Stimulated activated memory B cell treated with anti-CD40 and anti-IgM and Interleukin-4, amounts not matched to agents 10 μg/mL and 1 μg/mL and 100 μg/mL, for 72 hours (primary cell): ENCODE measurements at regions not wholly inside any gene's neighbourhood (a gene's known extent, or its start where the extent isn't known, plus 50 kb on each side); places are given as distances from the start of the nearest gene placed in this dataset.
A peak's percentile ranks its signal among the peaks of the same experiment; 100 is the strongest.

Experiments
- ATAC-seq: fragments of 150-1000 bp; cut with Tn5 transposase; 2 replicates; pipeline ENCODE4 v1.10.0; 2021
- H3K27ac Mint-ChIP-seq: one replicate; pipeline ENCODE4 v1.8.0; 2022; ENCODE audit warnings: mild to moderate bottlenecking, mixed read lengths
- H3K27me3 Mint-ChIP-seq: one replicate; pipeline ENCODE4 v1.8.0; 2022; ENCODE audit warnings: mixed read lengths
- H3K36me3 Mint-ChIP-seq: one replicate; pipeline ENCODE4 v1.8.0; 2022; ENCODE audit warnings: mixed read lengths
- H3K4me1 Mint-ChIP-seq: one replicate; pipeline ENCODE4 v1.8.0; 2022; ENCODE audit warnings: mixed read lengths
- H3K4me3 Mint-ChIP-seq: one replicate; pipeline ENCODE4 v1.8.0; 2022; ENCODE audit warnings: mild to moderate bottlenecking, moderate library complexity, mixed read lengths
- H3K9me3 Mint-ChIP-seq: one replicate; pipeline ENCODE4 v1.8.0; 2022; ENCODE audit warnings: mixed read lengths

- Mint-ChIP-seq H3K9me3 (peaks cover 12% of the 10 kb centered on the region), H3K4me1 (peaks cover 66% of the 10 kb centered on the region), H3K27me3 (no peaks in the 10 kb centered on the region), H3K36me3 (peaks cover 15% of the 10 kb centered on the region), H3K4me3 (peak overlapping the region; percentile 88), H3K27ac (peak overlapping the region; percentile 100)
- ATAC-seq = no peak
Measured at GRCh38 chr1:38476850-38477178, 382.8 kb downstream of the RRAGC start.

- Mint-ChIP-seq H3K27ac (peak overlapping the region; percentile 100), H3K4me1 (peaks cover 66% of the 10 kb centered on the region), H3K4me3 (peak overlapping the region; percentile 88), H3K9me3 (peaks cover 12% of the 10 kb centered on the region), H3K27me3 (no peaks in the 10 kb centered on the region), H3K36me3 (peaks cover 15% of the 10 kb centered on the region)
- ATAC-seq = no peak
Measured at GRCh38 chr1:38476111-38476849, 383.3 kb downstream of the RRAGC start.

GRCh38 chr1:38475624-38476005, 384.0 kb downstream of the RRAGC start:
- Mint-ChIP-seq H3K27ac (peak overlapping the region; percentile 100), H3K27me3 (no peaks in the 10 kb centered on the region), H3K4me1 (peaks cover 67% of the 10 kb centered on the region), H3K36me3 (peaks cover 15% of the 10 kb centered on the region), H3K9me3 (peaks cover 12% of the 10 kb centered on the region), H3K4me3 (peak overlapping the region; percentile 88)
- no peak for ATAC-seq

- Mint-ChIP-seq H3K36me3 (peaks cover 15% of the 10 kb centered on the region), H3K9me3 (peaks cover 12% of the 10 kb centered on the region), H3K4me1 (peaks cover 67% of the 10 kb centered on the region), H3K27me3 (no peaks in the 10 kb centered on the region), H3K27ac (peak overlapping the region; percentile 100), H3K4me3 (peak overlapping the region; percentile 88)
- peak; percentile 96 for ATAC-seq
Measured at GRCh38 chr1:38474738-38475623, 384.6 kb downstream of the RRAGC start.

DNA sequence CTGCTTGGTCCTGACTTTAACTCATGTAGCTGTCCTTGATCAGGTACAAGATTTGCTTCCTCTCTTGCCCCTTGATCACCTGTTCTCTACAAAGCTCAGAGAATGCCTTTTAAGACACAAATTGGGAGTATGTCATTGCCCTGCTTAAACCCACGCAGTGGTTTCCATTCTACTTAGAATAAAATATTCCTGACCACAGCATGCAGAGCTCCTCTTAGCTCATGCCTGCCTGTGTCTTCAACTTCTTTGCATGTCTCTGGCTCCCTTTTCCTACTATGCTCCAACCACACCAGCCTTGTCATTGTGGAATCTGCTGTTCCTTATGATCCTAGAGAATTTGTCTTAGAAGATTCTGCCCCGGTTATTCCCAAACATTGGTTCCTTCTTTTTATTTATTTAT, 393.1 kb downstream of the RRAGC start:
- Mint-ChIP-seq H3K4me1 (peaks cover 15% of the 10 kb centered on the region), H3K27me3 (no peaks in the 10 kb centered on the region), H3K4me3 (no peak overlapping the region), H3K27ac (no peak overlapping the region), H3K36me3 (no peaks in the 10 kb centered on the region), H3K9me3 (no peaks in the 10 kb centered on the region)
- no peak for ATAC-seq

DNA sequence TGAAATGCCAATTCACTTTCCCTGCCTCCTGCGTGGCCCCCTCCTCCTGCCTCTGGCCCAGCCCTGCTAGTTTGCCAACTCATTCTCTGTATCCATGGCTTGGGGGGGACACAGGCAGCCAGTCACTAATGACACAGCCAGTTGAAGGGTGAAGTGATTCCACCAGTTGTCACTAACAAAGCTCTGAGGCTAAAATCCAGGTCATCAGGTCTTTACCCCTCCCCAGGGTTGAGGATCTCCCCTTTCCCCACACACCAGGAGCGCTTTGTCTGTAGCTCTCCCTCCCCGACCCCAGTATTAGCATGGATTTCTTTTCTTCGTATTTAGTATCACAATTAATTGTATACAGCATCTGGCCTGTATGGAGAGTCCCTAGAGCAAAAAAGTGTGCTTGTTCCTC, 394.1 kb downstream of the RRAGC start:
- no peak overlapping the region for H3K4me3 Mint-ChIP-seq
- no peaks in the 10 kb centered on the region for H3K9me3 Mint-ChIP-seq
- H3K27ac Mint-ChIP-seq = no peak overlapping the region
- peaks cover 11% of the 10 kb centered on the region for H3K4me1 Mint-ChIP-seq
- H3K36me3 Mint-ChIP-seq = no peaks in the 10 kb centered on the region
- H3K27me3 Mint-ChIP-seq = no peaks in the 10 kb centered on the region
- ATAC-seq = no peak

- H3K9me3 Mint-ChIP-seq = no peaks in the 10 kb centered on the region
- H3K4me1 Mint-ChIP-seq = peaks cover 11% of the 10 kb centered on the region
- ATAC-seq = no peak
- H3K4me3 Mint-ChIP-seq = no peak overlapping the region
- no peaks in the 10 kb centered on the region for H3K27me3 Mint-ChIP-seq
- H3K27ac Mint-ChIP-seq = no peak overlapping the region
- no peaks in the 10 kb centered on the region for H3K36me3 Mint-ChIP-seq
Measured at GRCh38 chr1:38464071-38464661, 395.4 kb downstream of the RRAGC start.

DNA sequence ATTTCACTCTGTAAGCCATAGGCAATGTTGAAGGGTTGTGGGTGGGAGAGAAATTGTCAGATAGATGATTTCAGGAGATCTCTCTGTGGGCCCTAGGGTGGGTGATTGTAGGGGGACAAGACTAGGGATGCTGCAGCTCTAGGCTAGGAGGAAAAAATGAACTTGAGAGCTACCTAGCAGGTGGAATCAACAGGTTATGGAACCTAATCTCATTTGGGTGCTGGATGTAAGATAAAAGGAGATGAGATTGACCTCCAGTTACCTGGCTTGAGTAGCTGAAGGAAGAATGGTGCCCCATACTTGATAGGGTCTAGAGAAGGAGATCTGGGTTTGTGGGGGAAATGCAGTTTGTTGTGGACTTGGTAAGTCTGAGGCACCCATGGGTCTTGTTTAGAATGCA, 396.5 kb downstream of the RRAGC start:
- Mint-ChIP-seq H3K27ac (no peak overlapping the region), H3K4me3 (no peak overlapping the region), H3K36me3 (no peaks in the 10 kb centered on the region), H3K4me1 (peaks cover 11% of the 10 kb centered on the region), H3K27me3 (no peaks in the 10 kb centered on the region), H3K9me3 (no peaks in the 10 kb centered on the region)
- ATAC-seq = no peak

DNA sequence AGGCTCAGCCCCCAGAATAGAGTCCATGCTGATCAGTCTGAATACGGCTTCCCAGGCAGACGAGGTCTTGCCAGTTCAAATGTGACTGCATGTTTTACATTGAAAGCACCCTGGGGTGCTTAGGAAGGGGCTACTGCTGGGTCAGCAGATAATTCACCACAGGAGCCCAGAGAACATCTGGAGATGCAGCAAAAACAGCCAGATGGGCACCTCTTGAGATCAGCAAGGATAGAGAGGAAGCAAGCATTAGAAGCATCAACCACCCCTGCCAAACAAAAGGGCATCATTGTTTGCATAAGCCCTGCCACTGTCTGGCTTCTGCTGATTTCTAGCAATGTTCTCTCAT, 403.1 kb downstream of the RRAGC start:
- no peak for ATAC-seq
- Mint-ChIP-seq H3K27me3 (no peaks in the 10 kb centered on the region), H3K27ac (no peak overlapping the region), H3K4me1 (peaks cover 21% of the 10 kb centered on the region), H3K9me3 (peaks cover 4% of the 10 kb centered on the region), H3K4me3 (no peak overlapping the region), H3K36me3 (no peaks in the 10 kb centered on the region)

GRCh38 chr1:38455829-38456530, 403.6 kb downstream of the RRAGC start:
- no peak overlapping the region for H3K4me3 Mint-ChIP-seq
- H3K4me1 Mint-ChIP-seq = peaks cover 21% of the 10 kb centered on the region
- no peaks in the 10 kb centered on the region for H3K27me3 Mint-ChIP-seq
- no peak for ATAC-seq
- H3K9me3 Mint-ChIP-seq = peaks cover 4% of the 10 kb centered on the region
- H3K36me3 Mint-ChIP-seq = no peaks in the 10 kb centered on the region
- no peak overlapping the region for H3K27ac Mint-ChIP-seq

DNA sequence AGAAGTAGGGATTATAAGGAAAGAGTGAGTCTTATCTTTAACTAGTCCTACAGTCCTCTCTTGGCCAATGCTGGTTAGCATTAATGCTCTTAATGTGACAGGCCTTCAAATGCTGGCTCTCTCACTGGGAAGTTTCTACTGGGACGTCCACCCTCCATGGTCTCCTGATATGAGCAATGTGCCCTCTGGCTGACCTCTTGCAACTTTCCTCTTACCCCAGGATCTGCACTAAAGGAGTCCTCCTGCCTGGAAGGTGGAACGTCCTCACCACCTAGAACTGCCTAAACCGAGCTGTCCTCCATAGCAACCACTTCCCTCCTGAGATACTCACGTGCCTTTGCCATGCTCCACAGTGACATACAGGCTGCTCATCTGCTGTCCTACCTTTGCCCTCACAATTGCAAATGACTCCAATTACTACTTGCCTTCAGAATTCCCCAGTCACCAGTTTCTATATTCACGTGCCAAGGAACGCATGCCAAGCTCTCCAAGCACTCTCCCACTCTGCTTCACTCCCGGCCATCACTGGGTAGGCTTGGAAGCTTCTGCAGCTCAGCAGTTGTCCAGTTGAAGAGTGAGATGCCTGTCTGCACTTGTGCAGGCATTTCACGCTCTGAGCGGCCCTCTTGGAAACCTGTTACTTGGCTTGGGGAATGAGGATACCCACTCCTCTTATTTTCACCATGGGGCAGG, 404.7 kb downstream of the RRAGC start:
- H3K4me3 Mint-ChIP-seq = no peak overlapping the region
- no peak for ATAC-seq
- peaks cover 4% of the 10 kb centered on the region for H3K9me3 Mint-ChIP-seq
- no peaks in the 10 kb centered on the region for H3K36me3 Mint-ChIP-seq
- peak overlapping the region; percentile 4 for H3K27ac Mint-ChIP-seq
- H3K27me3 Mint-ChIP-seq = no peaks in the 10 kb centered on the region
- H3K4me1 Mint-ChIP-seq = peaks cover 21% of the 10 kb centered on the region

DNA sequence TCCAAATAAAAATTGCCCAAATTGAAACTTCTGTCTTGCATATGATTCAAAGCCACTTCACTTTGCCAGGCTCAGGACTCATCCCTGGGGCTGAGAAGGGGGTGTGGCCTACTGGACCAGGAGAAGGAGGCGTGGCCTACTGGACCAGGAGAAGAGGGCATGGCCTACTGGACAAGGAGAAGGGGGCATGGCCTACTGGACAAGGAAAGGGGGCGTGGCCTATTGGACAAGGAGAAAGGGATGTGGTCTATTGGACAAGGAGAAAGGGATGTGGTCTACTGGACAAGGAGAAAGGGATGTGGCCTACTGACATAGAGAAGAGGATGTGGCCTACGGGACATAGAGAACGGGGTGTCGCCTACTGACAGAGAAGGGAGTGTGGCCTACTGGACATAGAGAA, 405.3 kb downstream of the RRAGC start:
- no peak overlapping the region for H3K27ac Mint-ChIP-seq
- H3K4me1 Mint-ChIP-seq = peaks cover 21% of the 10 kb centered on the region
- H3K27me3 Mint-ChIP-seq = no peaks in the 10 kb centered on the region
- H3K36me3 Mint-ChIP-seq = no peaks in the 10 kb centered on the region
- no peak for ATAC-seq
- H3K9me3 Mint-ChIP-seq = peaks cover 4% of the 10 kb centered on the region
- no peak overlapping the region for H3K4me3 Mint-ChIP-seq

DNA sequence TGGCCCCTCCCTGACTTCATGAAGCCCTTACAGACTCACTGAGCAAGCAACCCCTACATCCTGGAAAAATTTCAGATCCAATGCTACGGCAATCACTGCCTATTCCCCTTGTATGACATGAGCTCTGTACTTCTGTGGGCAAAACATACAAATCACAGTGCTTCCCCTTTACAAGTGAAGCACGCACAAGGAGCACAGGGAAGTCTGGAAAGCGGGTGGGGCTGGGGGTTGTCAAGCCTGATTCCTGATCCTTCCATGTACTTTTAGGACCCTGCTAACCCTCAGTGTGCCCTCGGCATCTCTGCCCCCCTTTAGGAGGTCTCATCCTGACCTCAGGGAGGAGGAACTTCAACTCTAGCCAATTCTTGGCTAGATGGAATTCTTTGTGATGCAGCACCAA, 405.7 kb upstream of the POU3F1 start:
- H3K27ac Mint-ChIP-seq = peak overlapping the region; percentile 53
- no peak for ATAC-seq
- H3K4me3 Mint-ChIP-seq = no peak overlapping the region
- peaks cover 4% of the 10 kb centered on the region for H3K9me3 Mint-ChIP-seq
- no peaks in the 10 kb centered on the region for H3K36me3 Mint-ChIP-seq
- H3K27me3 Mint-ChIP-seq = no peaks in the 10 kb centered on the region
- H3K4me1 Mint-ChIP-seq = peaks cover 20% of the 10 kb centered on the region

DNA sequence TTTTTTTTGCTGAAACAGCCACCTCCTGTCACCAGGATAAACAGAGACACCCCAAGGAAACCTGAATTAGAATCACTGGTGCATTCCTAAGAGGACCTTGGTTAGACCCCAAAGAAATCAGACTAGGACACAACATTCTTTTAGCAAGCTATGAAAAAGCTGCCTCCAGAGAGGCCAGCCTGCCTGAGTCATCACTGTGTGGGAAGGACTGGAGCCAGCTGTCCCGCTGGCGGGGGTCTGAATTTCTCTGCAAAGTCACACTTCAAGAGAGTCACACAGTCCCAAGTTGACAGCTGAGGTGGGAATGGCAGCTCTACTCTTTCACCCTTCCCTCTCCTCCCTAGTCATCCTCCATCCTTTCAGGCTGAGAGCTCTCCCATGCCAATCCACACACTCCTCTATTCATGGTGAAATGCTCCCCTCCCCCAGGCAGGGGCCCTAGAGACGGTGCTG, 405.0 kb upstream of the POU3F1 start:
- Mint-ChIP-seq H3K4me3 (no peak overlapping the region), H3K27ac (no peak overlapping the region), H3K4me1 (peaks cover 14% of the 10 kb centered on the region), H3K27me3 (no peaks in the 10 kb centered on the region), H3K9me3 (peaks cover 4% of the 10 kb centered on the region), H3K36me3 (no peaks in the 10 kb centered on the region)
- ATAC-seq = no peak

GRCh38 chr1:38448893-38449292, 402.3 kb upstream of the POU3F1 start:
- no peaks in the 10 kb centered on the region for H3K27me3 Mint-ChIP-seq

More at GRCh38 chr1:38448893-38449292, 402.3 kb upstream of the POU3F1 start:
- Mint-ChIP-seq H3K4me1 (peaks cover 10% of the 10 kb centered on the region), H3K27ac (no peak overlapping the region), H3K9me3 (no peaks in the 10 kb centered on the region), H3K36me3 (no peaks in the 10 kb centered on the region), H3K4me3 (no peak overlapping the region)
- ATAC-seq = no peak
